Stomach (tissue), 4 donors: ENCODE measurements at regions not wholly inside any gene's neighbourhood (a gene's known extent, or its start where the extent isn't known, plus 50 kb on each side); places are given as distances from the start of the nearest gene placed in this dataset.

Source experiments
- CTCF ChIP-seq, 7 experiments: fragments of 450-650 bp in 4 of 7; fragments of 200-600 bp in 3 of 7; sonication (generic) in 3 of 7; IDR thresholded peaks; one replicate each; pipeline ENCODE4 v1.5.1; 2016 to 2019; ENCODE audit warnings: antibody characterized with exemption in 7 of 7, control low read depth in 2 of 7, mild to moderate bottlenecking in 1 of 7
- POLR2A ChIP-seq, 4 donors: fragments of 450-650 bp; IDR thresholded peaks; one replicate each; pipeline ENCODE4 v1.6.1; 2016; ENCODE audit warnings: antibody characterized with exemption in 4 of 4, control low read depth in 2 of 4, mild to moderate bottlenecking in 1 of 4, moderate library complexity in 1 of 4

- no peak for TF ChIP-seq CTCF (IDR thresholded peaks at IDR 0.05)
- no peak for TF ChIP-seq POLR2A (IDR thresholded peaks at IDR 0.05)
Measured at GRCh38 chr17:34066528-34066927, 188.6 kb upstream of the CCL2 start.
